Spleen (tissue), 11 donors: ENCODE measurements at regions not wholly inside any gene's neighbourhood (a gene's known extent, or its start where the extent isn't known, plus 50 kb on each side); places are given as distances from the start of the nearest gene placed in this dataset.

Experiments used
- DNase-seq: peaks from one replicate; pipeline ENCODE4 v3.0.0-alpha.2; 2020
- H3K27ac ChIP-seq, 8 donors: fragments of 200-600 bp; sonication (generic) in 7 of 8; 1 replicate in 4 of 8; 2 replicates in 4 of 8; pipeline versions ENCODE4 v1.5.0 to v1.8.0; 2016 to 2021; ENCODE audit warnings: inconsistent platforms in 4 of 8, mild to moderate bottlenecking in 4 of 8, moderate library complexity in 1 of 8
- H3K27me3 ChIP-seq, 7 donors: fragments of 200-600 bp; sonication (generic) in 6 of 7; replicated peaks in 1 of 7; 1 replicate in 4 of 7; 2 replicates in 3 of 7; pipeline versions ENCODE4 v1.5.0 to v1.8.0; 2016 to 2021; ENCODE audit warnings: inconsistent platforms in 3 of 7, mild to moderate bottlenecking in 1 of 7
- H3K36me3 ChIP-seq, 6 donors: fragments of 200-600 bp; sonication (generic) in 5 of 6; 1 replicate in 4 of 6; 2 replicates in 2 of 6; pipeline versions ENCODE4 v1.5.0 to v1.8.0; 2016 to 2021; ENCODE audit warnings: inconsistent platforms in 2 of 6
- H3K4me1 ChIP-seq, 6 donors: fragments of 200-600 bp; sonication (generic) in 5 of 6; 1 replicate in 3 of 6; 2 replicates in 3 of 6; pipeline versions ENCODE4 v1.5.0 to v1.8.0; 2016 to 2021; ENCODE audit warnings: inconsistent platforms in 3 of 6
- H3K4me3 ChIP-seq, 8 donors: fragments of 200-600 bp; sonication (generic) in 7 of 8; 1 replicate in 4 of 8; 2 replicates in 4 of 8; pipeline versions ENCODE4 v1.5.0 to v1.8.0; 2016 to 2021; ENCODE audit warnings: inconsistent platforms in 4 of 8, mild to moderate bottlenecking in 4 of 8, moderate library complexity in 2 of 8
- H3K9me3 ChIP-seq, 8 donors: fragments of 200-600 bp; sonication (generic) in 7 of 8; 1 replicate in 4 of 8; 2 replicates in 4 of 8; pipeline versions ENCODE4 v1.5.0 to v1.8.0; 2016 to 2021; ENCODE audit warnings: inconsistent platforms in 4 of 8
- POLR2A ChIP-seq, 3 donors: fragments of 450-650 bp; IDR thresholded peaks; one replicate each; pipeline ENCODE4 v1.5.1; 2017; ENCODE audit warnings: antibody characterized with exemption in 3 of 3, mild to moderate bottlenecking in 1 of 3
- POLR2AphosphoS5 ChIP-seq, 3 donors: sonication (generic); formaldehyde crosslinking; IDR thresholded peaks; one replicate each; pipeline ENCODE4 v1.5.1; 2017; ENCODE audit warnings: antibody characterized with exemption in 3 of 3
- WGBS, 5 donors: extraction: QIAGEN DNeasy Blood & Tissue Kit in 3 of 5; methylation state at CpG; one replicate each; pipeline versions ENCODE4 v1.1.5 to v1.1.7; 2013 to 2018; 5-methylcytosine and 5-hydroxymethylcytosine counted together
- intact Hi-C: fragments of 100-400 bp; cut with DNase I; formaldehyde crosslinking; loops from one replicate; pipeline ENCODE4 v1.15.0; 2023; ENCODE audit warnings: low total_unique reads
- TF ChIP-seq, protein P1 (sequence below), 11 experiments: fragments of 200-600 bp in 7 of 11; fragments of 450-650 bp in 4 of 11; sonication (generic) in 4 of 11; IDR thresholded peaks in 8 of 11; conservative IDR thresholded peaks in 3 of 11; 1 replicate in 7 of 11; 2 replicates in 4 of 11; pipeline versions ENCODE4 v1.4.0 to v1.8.0; 2016 to 2021; ENCODE audit warnings: antibody characterized with exemption in 11 of 11, inconsistent platforms in 4 of 11, mild to moderate bottlenecking in 1 of 11
- donor health status: healthy with polysubstance abuse.
- donor health status: DM: no; HTN: no; CAD: no; lungs with moderate emphysema.
- donor health status: DM: no; HTN: no; CAD: no.
- donor health status: Bipolar disorder and iron deficiency.
- donor health status: healthy.
- donor health status: DM: no; HTN: no; CAD: no.
- donor health status: DM: yes; HTN: yes; CAD: no.

DNA sequence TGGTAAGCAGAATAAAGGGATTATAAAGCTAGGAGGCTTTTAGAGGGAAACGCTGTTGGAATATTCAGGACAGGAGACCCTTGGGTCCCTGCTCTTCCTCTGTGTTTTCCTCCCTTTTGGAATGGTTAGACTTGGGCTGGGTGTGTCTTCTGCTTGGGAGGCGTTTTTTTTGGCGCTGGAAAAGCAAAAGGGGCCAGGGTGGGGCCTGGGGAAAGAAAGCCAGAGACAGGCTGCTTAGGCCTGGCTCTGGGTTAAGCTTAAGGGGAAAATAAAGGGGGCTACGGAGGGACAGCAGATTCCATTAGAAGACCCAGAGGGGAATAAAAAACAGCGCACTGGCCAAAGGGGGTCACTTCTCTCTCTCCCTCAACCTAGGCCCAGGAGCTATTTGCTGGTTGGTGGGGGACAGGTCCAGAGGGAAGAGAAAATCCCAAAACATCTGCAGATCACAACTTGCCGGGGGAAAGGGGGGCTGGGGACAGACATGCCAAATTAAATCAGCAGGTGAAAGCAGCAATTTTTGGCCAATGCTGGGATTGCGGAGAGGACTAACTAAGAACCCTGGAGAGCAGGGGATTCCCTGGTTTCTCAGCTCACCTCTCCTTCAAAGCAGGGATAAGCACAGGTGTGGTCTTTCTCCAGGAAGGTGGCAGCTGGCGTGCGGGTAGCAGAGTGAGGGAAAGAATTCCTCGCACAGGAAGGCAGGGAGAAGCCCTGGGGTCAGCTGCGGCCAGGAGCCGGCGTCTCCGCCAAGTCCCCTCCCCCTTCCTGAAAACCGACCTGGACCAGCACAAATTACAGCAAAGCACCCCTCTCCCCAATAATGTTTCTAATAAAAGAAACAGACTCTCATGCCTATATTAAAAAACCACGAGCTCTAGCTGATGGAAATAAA, 82.2 kb upstream of the AK4 start:
- H3K4me1 ChIP-seq, result peaks cover 22 to 77% (median 58%) of the 10 kb centered on the region in 6 donors
- TF ChIP-seq, protein P1, sequence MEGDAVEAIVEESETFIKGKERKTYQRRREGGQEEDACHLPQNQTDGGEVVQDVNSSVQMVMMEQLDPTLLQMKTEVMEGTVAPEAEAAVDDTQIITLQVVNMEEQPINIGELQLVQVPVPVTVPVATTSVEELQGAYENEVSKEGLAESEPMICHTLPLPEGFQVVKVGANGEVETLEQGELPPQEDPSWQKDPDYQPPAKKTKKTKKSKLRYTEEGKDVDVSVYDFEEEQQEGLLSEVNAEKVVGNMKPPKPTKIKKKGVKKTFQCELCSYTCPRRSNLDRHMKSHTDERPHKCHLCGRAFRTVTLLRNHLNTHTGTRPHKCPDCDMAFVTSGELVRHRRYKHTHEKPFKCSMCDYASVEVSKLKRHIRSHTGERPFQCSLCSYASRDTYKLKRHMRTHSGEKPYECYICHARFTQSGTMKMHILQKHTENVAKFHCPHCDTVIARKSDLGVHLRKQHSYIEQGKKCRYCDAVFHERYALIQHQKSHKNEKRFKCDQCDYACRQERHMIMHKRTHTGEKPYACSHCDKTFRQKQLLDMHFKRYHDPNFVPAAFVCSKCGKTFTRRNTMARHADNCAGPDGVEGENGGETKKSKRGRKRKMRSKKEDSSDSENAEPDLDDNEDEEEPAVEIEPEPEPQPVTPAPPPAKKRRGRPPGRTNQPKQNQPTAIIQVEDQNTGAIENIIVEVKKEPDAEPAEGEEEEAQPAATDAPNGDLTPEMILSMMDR (IDR thresholded peaks at IDR 0.05 in 8 of 11, conservative IDR thresholded peaks at IDR 0.05 in 3 of 11), result no peak
- TF ChIP-seq POLR2A (IDR thresholded peaks at IDR 0.05) (no peak), POLR2AphosphoS5 (IDR thresholded peaks at IDR 0.05) (no peak)
- 22 to 40% (median 31%) methylated on average over 16 of the region's 16 CpGs for WGBS, 5 donors
- intact Hi-C loops, result no loop called here
- peak overlapping the region; percentile 66 to 90 (median 74) for H3K4me3 ChIP-seq
- no peaks in the 10 kb centered on the region for H3K27me3 ChIP-seq
- H3K27ac ChIP-seq, result peak overlapping the region; percentile 98 to 100 (median 100)
- DNase-seq, result peak; percentile 83
- no peaks in the 10 kb centered on the region for H3K9me3 ChIP-seq
- H3K36me3 ChIP-seq, result no peaks in the 10 kb centered on the region

DNA sequence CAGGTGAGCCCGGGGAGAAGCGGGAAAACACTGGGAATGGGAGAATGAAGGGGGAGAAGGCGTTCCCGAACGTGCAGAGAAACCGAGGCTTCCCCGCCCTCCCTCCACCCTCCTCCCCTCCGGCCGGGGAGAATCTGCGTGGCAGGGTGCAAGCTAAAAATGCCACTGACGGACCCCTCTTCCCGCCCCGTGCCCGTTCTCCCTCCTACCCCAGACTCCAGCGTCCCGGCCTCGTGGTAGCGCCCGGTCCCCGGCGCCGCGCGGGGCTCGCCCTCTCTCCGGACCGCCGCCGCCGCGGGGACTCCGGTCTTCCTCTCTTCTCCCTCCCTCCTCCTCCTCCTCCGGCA, 81.6 kb upstream of the AK4 start:
- 0 to 2% (median 1%) methylated on average over 30 to 33 of the region's 33 CpGs for WGBS, 5 donors
- no peak for DNase-seq
- Histone ChIP-seq H3K4me3 (peak overlapping the region; percentile 66 to 90 (median 74)), H3K4me1 (peaks cover 21 to 71% (median 53%) of the 10 kb centered on the region in 6 donors), H3K9me3 (no peaks in the 10 kb centered on the region), H3K27ac (peak overlapping the region; percentile 98 to 100 (median 100)), H3K36me3 (no peaks in the 10 kb centered on the region), H3K27me3 (no peaks in the 10 kb centered on the region)
- no peak for TF ChIP-seq POLR2AphosphoS5 (IDR thresholded peaks at IDR 0.05)
- no peak for TF ChIP-seq POLR2A (IDR thresholded peaks at IDR 0.05)
- TF ChIP-seq, protein P1 (IDR thresholded peaks at IDR 0.05 in 8 of 11, conservative IDR thresholded peaks at IDR 0.05 in 3 of 11), result no peak
- intact Hi-C loops, result no loop called here

DNA sequence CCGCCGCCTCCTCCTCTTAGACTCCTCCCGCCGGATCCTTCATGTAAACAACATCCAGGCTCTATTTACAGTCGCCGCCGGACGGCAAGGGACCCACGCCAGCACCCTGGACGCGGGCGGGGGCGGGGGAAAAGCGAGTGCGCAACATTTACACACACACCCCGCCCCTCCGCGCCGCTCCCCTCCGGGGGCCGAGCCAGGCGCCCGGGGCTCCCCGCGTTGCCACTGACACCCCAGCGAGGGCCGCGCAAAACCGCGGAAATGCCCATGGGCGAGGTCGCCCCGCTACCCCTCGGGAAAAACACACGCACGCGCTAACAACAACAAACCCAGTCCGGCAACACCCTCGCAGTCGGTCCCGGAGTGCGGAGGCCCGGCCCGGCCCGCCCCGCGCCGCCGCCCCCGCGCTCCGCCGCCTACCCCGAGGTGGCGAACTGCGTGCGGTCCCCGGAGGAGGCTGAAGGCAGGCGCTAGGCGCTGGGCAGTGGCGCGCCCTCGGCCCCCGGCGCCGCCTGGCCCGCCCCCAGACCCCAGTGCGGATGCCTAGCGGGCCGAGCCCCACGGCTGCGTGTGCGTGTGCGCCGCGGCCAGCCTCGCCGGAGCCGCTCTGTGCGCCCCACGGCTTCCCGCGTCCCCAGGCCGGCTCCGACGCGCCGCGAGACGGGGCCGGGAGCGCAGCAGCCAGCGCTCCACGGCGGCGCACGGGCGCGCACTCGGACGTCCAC, 81.1 kb upstream of the AK4 start:
- TF ChIP-seq POLR2A (IDR thresholded peaks at IDR 0.05) (peak in 1 of 3 donors; percentile 22), POLR2AphosphoS5 (IDR thresholded peaks at IDR 0.05) (peak; percentile 91 to 94 (median 93))
- TF ChIP-seq, protein P1 (IDR thresholded peaks at IDR 0.05 in 8 of 11, conservative IDR thresholded peaks at IDR 0.05 in 3 of 11), result peak in 2 of 11 experiments; percentile 6 to 14
- no peaks in the 10 kb centered on the region for H3K27me3 ChIP-seq
- 0 to 2% (median 1%) methylated on average over 35 to 101 of the region's 101 CpGs for WGBS, 5 donors
- H3K4me1 ChIP-seq, result peaks cover 21 to 65% (median 50%) of the 10 kb centered on the region in 6 donors
- H3K9me3 ChIP-seq, result no peaks in the 10 kb centered on the region
- peak overlapping the region; percentile 98 to 100 (median 100) for H3K27ac ChIP-seq
- peak; percentile 97 for DNase-seq
- no peaks in the 10 kb centered on the region for H3K36me3 ChIP-seq
- intact Hi-C loops, result no loop called here
- H3K4me3 ChIP-seq, result peak overlapping the region; percentile 66 to 90 (median 74)
